ENCODE measurements at regions not wholly inside any gene's neighbourhood (a gene's known extent, or its start where the extent isn't known, plus 50 kb on each side); places are given as distances from the start of the nearest gene placed in this dataset.
"Not testable (repeated sequence)": the region's sequence is repeated elsewhere in the genome, so short reads cannot be mapped to it uniquely, and the experiment has no call there.

DNA sequence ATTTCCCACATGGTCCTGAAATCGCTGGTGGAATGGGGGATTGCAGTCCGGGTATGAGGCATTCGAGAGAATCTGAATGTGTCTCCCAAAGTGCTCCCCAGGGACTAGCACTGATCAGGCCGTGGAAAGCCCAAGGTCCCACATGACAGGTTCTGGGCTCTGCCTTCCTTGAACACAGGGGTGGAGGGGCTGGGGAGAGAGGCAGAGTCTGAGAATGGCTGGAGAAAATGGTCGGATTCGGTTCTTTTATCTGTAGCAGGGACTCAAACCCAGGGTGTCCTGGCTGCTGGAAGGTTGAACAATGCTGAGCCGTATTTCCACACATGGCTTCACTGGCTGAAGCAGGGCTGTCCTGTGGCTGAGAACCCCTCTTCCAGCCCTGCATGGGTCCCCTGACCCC, 122.7 kb upstream of the SULF2 start:
- DNase-seq = not testable (repeated sequence)

DNA sequence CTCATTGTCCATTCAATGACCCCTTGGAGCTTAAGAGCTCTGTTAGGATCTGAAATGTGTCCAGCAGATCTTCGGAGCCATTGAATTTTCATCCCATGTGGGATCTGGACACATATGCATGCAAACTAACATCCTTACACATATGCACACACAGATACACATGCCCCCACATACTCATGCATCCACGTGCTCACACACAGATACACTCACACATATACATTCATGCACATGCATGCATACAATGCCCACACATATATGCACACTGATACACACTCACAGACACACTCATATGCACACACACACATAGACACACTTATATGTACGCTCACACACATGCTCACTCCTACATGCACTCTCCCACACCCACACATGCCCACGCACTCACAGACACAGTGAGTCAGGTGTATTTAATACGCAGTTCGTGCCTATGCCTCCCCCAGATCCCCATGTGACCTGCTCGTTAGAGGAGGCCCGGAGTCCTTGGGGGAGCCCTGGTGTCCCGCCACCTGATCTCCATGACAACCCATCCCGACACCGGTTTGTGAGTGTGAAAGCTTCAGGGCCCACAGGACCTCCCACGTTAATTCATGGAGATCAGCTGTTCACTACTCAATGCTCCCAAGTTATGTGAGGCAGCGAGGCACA, 121.9 kb upstream of the SULF2 start:
- DNase-seq = no peak

DNA sequence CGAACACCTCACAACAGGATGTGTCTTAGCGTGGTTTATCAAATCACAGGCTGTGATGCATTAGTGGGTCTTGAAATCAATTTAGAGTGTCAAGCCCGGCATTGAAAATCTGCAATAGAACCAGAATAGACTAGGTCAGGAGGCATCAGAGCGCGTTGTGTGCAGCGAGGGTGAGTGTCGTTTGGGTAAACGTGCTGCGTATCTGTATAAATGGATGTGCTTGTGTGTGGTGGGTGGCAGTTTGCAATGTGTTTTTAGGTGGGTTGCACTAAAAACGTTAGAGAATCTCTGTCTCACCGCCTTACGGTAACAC, 121.0 kb upstream of the SULF2 start:
- DNase-seq = no peak

DNA sequence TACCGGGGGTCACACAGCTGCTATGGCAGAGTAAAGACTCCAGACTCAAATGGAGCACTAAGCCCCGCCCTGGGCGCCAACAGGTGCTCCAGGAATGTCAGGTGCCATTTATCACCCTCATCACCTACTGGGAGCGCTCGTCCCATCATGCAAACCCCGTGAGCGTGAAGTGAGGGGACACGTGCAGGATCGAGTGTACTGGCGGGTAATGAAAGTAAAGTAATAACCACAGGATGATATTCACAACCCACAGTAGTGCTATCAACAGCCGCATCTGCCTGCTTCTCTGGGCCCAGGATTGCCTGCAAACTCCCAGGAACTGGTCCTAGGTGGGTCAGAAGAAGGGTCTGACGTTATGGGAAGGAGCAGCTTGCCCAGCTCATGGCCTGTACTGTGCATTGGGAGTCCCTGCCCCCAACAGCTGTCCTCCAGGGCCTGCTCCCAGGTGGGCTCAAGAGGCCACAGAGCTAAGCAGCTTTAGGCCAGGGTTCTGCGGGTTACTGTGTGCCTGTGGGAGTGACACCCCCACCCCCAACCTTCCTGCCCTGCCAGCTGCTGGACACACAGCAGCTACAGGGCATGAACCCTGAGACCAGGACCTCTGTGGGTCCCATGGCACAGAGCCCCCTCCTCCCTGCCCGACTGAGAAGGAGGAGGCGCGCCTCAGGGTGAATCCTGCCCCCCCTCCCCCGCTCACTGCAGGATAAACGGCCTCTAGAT, 120.5 kb upstream of the SULF2 start:
- DNase-seq = no peak

DNA sequence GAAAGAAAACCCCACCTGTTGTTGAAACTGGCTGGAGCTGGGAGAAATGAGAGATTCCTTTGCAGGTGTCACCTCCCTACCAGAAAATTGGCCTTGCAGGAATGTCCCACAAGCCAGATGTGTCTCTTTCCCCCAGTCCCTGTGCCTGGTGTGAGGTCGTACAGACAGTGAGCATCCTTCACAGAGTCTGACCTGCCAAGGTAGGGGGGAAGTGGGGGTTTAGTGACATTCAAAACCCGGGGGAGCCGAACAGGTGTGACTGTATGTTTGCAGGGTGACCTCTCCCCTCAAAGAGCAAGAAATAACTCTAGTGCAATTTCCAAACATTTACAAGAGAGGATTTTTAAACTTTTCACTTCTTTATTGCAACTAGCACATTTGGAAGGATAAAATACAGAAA, 117.7 kb upstream of the SULF2 start:
- DNase-seq = not testable (repeated sequence)

DNA sequence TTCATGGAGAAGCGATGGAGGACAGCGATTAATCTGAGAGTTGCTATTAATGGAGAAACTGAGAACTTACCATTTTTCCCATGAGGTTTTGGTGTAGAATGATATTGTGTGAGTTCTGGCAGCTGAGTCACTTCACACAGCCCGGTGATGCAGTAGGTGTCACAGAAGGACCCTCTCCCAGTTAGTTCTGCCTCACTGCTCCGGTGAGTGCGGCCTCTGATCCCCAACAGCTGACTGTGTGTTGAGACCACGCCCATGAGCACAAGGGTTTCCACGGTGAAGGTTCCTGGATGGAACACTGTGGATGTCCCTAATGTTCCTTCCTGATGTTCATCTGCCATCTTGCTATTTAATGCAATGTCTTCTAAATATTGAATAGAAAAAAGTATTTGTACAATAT, 114.0 kb upstream of the SULF2 start:
- not testable (repeated sequence) for DNase-seq

DNA sequence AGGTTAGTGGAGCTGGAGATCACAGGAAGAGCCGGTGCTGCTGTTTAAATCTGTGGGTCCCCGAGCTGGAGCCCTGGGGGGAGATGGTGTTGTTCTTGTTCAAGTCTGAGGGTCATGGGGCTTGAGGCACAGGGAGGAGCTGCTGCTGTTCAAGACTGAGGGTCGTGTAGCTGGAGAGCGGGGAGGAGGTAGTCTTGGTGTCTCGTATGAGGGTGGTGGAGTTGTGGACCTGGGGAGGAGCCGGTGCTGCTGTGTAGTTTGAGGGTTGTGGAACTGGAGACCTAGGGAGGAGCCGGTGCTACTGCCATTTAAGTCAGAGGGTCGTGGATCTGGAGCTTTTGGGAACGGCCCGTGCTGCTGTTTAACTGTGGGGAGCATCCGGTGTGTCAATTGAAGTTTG, 112.2 kb upstream of the SULF2 start:
- DNase-seq = no peak

DNA sequence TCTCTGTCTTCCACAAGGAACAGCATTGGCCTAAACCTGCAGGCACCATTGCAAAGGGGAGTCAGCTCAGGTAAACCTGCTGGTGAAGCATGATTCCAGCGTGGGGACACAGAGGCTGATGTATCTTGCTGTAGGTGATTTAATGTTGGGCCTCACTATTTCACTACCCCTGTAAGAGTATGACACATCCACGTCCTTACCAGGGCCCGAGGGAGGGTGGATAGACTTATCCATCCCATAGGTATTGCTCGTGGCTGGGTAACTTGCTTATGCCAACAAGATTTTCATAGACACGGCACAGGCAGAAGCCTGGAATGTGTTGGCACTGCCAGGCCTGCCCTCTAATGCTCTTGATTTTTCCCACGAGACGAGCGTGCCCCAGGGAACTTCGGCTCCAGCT, 107.4 kb upstream of the SULF2 start:
- not testable (repeated sequence) for DNase-seq

DNA sequence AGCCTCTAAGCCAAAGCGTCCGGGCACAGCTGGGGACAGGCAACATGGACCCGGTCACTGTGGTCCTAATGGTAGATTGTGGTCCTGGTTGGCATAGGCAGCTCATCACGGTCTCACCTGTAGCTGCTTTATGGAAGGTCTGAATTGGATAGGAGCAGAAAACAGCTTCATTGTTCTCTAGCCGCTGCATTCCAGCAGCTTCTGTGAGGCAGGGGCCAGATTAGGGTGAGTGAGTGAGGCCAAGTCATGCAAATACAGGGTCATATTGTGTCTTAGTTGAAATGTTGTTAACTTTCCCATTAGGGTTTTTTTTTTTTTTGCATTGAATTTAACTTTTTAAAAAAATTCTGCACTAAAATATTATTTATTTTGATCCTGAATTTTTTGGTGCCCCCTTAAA, 105.4 kb upstream of the SULF2 start:
- DNase-seq = not testable (repeated sequence)

DNA sequence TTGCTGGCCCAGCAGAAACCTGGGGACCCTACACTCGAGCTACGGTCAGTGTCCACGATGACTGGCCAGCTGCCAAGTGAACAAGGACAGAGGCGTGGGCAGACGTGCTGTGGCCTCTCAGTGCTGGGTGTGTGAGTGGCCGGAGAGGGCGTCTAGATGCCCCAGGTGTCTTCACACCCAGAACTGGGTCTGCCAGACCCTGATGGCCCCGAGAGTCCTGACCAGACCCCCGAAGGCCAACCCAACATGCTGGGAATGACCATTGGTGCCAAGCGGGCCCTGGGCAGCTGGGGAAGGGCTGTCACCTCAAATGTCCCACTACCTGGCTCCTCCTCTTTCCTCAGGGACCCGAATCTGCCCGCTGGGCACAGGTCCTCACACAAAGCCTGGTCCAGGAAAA, 104.5 kb upstream of the SULF2 start:
- not testable (repeated sequence) for DNase-seq

DNA sequence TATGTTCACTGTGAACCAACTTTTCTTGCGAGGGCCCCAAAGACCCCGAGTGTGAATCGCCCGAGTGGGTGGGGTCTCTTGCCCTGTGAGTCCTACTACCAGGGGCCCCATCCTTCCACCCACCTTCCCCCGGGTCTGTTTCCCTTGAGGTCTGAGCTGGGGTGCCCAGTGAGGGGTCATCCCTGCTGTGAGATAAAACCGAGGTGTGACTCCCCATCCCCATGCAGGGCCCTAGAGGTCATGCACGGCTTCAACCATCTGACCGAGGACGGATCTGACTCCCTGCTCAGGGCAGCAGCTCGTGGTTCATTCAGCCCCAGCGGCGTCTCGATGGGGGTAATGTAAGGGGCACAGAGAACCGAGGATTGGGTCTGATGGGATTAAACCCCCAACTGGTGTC, 103.1 kb upstream of the SULF2 start:
- no peak for DNase-seq

DNA sequence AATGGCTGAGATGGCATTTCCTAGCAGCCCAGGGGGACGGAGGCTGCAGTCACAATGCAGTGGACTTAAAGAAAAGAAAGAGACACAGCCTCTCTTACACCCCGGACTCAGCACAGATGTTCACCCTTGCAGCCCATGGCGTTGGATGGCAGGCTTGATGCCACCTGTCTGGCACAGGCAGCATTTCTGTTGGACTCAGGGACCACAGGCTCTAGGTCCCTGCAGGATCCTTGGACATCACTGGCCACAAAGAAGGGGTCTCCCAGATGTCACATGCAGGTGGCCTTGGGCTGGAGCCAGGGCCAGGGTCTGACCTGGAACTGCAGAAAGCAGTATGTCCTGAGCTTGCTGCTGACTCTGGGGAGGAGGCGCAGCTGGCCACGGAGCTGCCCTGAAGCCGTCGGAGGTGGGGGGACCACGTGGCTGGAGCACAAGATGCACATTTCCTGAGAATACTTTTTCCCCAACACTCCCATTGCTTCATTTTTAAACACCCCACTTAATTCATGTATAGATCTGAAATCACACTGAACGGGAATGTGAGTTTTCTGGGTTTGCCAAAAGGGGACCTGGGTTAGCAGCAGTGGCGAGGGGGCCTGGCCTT, 102.3 kb upstream of the SULF2 start:
- DNase-seq = no peak

DNA sequence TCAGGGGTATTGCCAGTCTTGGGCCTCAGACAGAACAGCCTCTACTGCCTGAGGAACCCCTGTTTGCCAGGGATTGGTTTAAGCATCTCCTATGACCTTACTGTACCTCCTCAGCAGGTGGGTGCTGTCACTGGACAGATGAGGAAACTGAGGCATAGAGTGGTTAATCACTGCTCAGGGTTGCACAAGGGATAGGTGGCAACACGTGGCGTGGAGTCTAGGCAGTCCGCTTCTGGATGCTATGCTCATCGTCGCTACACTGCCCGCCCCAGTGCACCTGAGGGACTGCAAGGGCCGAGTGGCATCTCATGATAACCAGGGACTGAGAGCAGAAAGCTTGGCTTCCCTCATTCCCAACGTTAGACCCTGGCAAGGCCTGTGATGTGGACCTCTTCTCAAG, 101.8 kb upstream of the SULF2 start:
- DNase-seq = no peak

DNA sequence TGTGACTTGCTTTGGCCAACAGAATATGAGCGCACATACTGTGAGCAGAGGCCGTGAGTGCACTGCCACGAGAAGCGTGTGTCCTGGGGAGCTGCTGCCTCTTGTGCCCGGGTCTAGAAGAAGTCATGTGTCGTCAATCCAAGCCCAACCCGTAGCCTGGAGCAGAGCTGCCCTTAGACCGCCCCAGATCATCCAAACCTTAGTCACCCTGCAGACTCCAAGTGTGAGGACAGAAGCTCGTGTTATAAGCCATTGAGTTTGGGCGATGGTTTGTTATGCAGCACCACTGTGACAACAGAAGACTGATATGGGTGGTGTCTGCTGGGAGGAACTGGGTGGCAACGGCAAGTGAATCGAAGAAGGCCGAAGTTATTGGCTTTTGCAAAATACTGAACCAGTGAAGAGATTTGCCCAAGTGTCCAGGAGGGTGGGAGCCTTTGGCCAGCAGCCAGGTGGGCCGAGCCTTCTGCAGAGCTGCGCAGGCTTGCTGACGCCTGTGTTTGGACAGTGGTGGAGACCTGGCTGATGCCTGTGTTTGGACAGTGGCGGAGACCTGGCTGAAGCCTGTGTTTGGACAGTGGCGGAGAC, 101.3 kb upstream of the SULF2 start:
- peak in 1 of 2 experiments; percentile 49 for DNase-seq

DNA sequence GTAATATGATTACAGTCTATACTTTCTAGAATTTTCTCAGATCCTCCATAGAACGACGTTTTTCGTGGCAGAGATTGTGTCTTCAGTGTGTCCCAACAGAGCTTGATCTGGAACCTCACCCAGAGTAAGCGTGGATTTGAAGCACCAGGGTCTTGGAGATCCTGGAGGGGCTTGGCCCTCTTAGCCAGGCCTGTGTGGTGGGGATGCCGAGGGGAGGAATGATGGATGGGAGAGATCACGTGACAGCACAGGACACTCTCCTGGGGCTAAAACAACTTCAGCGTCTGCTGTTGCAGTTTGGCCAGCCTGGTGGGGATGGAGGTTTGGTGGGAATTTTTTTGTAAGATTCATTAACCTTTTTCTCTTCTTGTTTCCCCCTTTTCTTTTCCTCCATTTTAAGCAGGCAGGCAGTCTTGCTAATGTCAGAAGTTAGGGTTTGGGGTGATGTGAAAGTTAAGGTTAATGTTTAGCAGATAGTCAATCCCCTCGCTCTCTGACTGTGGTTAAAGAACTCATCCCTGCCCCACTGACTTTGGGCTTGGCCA, 100.7 kb upstream of the SULF2 start:
- DNase-seq = no peak

DNA sequence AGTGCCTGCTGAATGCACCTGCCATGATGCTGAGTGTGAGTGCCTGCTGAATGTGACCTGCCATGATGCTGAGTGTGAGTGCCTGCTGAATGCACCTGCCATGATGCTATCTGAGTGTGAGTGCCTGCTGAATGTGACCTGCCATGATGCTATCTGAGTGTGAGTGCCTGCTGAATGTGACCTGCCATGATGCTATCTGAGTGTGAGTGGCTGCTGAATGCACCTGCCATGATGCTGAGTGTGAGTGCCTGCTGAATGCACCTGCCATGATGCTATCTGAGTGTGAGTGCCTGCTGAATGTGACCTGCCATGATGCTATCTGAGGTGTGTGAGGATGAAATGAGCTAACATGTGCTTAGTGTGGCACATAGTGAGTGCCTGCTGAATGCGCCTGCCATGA, 98.7 kb upstream of the SULF2 start:
- DNase-seq = not testable (repeated sequence)

DNA sequence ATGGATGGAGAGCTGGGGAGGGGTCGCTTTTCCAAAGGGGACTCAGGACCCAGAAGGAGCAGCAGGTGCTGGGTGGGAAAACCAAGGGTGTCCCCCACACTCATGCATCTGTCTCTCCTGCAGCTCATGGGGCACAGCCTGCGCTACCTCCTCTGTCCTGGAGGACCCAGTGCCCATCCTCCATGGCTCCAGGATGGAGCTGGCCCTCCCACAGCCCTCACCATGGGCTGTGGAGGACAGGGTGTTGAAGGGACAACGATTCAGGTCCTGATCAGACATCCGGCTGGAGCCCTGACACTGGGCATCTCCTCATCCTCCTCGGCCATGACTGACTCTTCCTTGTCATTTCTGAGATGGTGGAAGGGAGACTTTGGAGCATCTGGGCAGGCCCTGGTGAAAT, 97.9 kb upstream of the SULF2 start:
- no peak for DNase-seq

DNA sequence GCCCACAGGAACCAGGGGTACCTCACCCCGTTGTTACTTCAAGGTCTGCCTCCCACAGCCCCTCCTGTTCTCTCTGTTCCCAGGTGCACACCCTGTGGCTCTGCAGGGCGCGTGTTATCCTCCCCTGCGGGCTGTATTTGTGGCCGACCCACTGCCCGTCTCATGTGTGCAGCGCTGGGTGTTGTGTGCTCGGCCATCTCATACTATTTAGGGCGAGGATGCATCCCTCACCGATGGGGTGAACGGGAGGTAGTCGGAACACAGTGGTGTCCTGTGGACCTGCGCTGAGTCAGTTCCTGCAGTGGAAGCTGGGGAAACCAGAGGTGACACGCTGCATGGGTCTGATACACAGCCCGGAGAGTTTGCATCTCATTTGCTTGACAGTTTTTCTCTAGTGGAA, 94.5 kb upstream of the SULF2 start:
- no peak for DNase-seq

DNA sequence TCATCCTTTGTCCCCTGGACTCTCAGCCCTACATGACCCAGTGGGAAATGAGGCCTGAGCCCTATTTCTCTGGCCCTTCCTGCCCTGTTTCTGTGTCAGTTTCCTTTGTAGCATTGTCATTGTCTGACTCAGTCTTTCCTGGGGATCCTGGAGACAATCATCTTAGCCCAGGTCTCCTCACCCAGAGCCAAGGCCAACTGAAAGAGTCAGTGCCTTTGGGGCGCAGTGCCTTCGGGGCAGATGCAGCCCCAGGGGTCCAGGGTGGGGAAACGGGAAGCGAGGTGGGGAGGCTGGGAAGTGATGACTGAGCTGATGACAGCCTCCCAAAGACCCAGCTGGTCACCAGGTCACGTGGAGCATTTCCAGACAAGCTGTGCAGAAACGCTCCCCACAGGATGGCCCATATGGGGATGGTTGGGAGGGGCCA, 93.3 kb upstream of the SULF2 start:
- no peak for DNase-seq

DNA sequence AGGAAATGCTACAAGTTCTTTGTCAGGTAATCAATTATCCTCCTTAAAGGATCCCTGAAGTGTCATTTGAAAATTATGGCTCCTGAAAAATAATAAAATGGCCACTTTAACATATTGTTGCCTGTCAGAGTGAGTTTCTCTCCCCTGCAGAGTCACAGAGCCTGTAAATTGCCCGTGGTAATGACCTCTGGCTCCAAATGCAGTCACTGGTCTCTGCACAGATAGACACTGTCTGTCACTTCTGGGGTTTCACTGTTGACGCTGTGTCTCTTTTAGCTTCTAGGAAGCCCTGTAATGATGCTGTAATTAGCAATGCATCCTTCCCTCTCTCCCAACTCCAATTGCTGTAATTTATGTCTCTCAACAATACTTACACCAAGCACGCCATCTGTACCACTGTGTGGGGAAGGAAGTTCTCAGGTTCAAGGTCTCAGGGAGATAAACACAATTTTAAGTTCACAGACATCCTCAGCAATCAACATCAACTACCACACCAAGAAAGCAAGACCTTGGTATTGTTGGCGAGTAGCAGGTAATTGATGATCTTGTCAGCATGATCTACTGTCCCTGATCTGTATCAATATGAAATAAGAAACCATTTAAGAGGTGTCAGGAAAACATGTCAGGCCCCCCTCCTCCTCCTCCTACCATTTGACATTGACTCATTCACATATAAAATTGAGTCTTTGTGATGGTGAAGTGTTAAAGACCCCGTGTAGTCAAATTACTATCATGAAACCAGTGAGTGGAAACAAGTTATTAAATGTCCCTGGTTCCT, 91.2 kb upstream of the SULF2 start:
- DNase-seq = no peak

DNA sequence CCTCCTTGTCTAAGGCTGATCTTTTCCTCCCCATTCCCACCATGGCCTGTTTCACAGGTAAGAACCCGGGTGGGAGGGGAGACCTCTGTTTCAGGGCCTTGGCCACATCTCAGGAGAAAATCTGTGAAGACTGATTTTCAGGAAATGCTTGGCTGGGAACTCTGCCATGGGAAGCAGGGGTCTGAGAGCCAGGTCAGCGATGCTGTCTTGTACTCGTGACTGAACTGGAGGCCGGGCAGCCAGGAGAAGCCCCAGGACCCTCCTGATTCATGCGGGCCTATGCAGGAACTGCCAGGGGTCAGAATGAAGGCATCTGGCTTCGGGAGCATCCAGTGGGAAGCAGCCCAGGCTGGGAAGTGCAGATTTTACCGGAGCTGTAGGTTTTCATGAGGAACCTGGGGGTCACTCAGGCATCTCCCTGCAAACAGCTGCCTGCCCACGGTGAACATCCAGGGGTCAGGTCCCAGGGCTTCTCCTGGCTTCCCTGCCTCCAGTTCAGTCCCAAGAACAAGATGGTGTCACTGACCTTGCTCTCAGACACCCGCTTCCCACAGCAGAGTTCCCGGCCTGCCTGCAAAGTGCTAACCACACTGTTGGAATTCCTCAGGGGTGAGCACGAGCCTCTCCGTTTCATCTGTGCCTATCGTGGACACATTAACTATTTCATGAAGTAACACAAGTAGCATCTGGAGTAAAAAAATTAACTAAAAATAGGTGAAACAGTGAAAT, 90.2 kb upstream of the SULF2 start:
- DNase-seq = no peak

DNA sequence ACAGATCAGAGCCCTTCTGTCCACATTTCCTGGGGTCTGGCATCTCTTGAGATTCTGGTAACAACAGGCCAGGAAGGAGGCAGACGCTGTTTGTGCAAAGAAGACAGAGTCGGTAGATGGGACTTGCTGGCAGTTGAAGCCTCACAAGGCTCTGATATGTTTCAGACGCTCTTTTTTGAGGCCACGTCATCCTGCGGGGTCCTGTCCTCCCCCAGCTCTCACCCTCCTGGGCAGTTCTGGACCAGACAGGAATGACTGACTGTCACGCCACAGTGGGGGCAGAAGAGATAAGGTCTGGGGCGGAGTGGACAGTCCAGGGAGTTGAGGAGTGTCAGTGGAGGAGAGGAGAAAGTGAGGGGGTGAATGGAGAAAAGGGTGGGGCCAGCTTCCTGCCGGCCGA, 87.1 kb upstream of the SULF2 start:
- DNase-seq = no peak
